Mesenteric fat pad (tissue), 1 donor: ENCODE measurements at regions not wholly inside any gene's neighbourhood (a gene's known extent, or its start where the extent isn't known, plus 50 kb on each side); places are given as distances from the start of the nearest gene placed in this dataset.
"Not testable (repeated sequence)": the region's sequence is repeated elsewhere in the genome, so short reads cannot be mapped to it uniquely, and the experiment has no call there.

ENCODE experiments used
- DNase-seq: peaks from one replicate; pipeline ENCODE4 v3.0.0-alpha.2; 2020; ENCODE audit warnings: low spot score
- donor health status: DM: yes; HTN: yes; CAD: no.

DNA sequence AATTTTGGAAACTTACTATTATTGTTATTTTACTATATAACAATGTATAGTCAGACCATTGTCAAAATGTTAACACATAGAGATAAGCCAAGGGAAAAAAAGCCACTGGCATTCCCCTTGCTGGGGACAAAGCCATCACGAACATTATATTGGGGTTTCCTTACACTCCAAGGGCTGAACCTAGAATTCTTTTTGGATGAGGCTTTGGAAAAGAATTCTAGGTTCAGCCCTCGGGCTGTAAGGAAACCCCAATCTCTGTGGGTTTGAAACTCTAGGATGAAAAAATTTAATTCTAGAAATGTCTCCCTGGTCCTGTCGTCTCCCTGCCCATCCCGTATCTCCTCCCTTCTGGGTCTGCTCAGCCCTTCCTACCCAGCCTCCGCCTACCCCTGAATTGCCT lies 67.0 kb upstream of the SMAD6 start:
- no peak for DNase-seq

- DNase-seq: no peak
These were observed 66.2 kb upstream of the SMAD6 start for GRCh38 chr15:66635817-66636216.

DNA sequence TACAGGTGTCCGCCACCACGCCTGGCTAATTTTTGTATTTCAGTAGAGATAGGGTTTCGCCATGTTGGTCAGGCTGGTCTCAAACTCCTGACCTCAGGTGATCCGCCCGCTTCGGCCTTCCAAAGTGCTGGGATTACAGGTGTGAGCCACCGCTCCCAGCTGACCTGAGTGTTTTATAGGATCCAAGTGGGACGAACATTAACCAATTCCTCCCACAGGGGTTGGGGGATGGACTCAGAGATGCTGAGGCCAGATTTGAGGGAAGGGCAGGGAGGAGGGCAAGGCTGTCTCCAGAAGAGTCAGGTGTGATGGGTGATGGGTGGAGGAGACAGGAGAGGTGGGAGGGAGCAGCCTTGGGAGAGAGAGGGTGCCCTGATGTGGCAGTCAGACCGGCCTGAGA lies 65.0 kb upstream of the SMAD6 start:
- DNase-seq: not testable (repeated sequence)

DNA sequence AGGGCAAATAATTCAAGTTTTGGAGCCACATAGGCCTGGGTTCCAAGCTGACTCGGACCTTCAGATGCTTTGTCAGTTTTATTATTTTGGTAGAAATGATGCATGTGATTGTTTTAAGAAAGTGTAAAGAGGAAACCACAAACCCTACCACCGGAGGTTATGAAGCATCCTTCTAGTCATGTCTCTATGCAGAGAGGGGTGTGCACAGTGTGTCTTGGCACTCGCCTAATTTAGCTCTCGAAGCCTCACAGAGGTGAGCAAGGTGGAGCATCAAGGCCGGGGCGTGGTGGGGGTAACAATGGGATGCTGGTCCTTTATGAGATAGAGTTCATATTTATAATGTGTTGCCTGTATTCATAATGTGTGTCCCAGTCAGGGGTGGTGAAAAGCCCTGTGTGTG lies 63.7 kb upstream of the SMAD6 start:
- no peak for DNase-seq

GRCh38 chr15:66641485-66642315 lies 60.3 kb upstream of the SMAD6 start:
- no peak for DNase-seq

DNA sequence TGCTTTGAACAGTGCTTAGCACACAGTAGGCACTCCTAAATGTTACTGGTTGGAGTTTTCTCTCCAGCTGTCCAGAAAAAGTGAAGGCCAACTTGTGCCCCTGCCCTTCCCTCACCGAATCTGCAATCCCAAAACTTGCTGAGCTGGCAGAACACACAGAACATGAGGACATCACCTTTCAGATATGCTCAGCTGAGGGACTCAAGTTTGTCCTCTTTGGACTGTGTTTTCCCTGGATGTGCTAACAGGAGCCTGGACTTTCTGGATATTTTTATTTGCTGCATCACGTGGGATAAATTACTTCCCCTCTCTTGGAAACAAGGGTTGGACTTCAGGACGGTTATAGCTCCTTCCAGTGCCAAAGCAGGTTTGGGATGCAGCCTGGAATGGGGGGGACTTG lies 59.5 kb upstream of the SMAD6 start:
- no peak for DNase-seq

GRCh38 chr15:66643033-66643432 lies 59.0 kb upstream of the SMAD6 start:
- no peak for DNase-seq

DNA sequence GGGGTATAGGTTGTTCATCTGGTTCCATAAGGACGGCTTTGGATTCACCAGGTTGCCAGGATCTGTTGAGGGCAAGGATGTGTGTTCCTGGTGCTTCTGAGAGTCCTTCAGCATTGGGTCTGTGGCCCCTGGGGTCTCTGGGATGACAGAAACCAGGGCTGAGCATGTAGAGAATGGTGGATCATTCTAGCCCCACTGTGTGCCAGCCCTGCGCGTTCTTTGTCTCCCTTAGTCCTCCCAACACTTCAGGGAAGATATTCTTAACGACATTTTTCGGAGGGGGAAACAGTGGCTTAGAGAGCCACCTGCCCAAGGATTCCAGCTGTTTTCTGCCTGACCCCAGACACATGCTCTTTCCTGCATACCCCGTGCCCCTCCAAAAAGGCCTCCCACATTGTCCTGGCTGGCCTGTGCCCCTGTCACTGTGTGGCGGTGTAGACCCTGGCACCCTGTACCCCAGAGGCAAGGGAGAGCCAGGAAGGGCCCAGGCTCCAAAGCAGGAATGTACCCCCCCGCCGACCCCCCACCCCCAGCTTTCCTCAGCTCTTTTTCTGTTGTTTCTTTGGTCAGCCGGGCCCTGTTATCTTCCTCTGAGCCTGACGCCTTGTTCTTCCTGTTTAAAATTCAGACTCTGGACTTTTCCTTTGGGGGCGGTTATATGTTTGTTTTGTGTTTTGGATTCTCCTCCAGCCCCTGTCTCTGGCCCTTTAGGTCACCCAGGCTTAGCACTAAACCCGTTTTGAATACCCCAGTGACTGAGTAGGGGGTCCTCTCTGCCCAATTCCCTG lies 57.8 kb upstream of the SMAD6 start:
- no peak for DNase-seq

- no peak for DNase-seq
These were observed 57.2 kb upstream of the SMAD6 start for GRCh38 chr15:66644869-66645268.

- no peak for DNase-seq
These were observed 55.7 kb upstream of the SMAD6 start for GRCh38 chr15:66646308-66646707.

DNA sequence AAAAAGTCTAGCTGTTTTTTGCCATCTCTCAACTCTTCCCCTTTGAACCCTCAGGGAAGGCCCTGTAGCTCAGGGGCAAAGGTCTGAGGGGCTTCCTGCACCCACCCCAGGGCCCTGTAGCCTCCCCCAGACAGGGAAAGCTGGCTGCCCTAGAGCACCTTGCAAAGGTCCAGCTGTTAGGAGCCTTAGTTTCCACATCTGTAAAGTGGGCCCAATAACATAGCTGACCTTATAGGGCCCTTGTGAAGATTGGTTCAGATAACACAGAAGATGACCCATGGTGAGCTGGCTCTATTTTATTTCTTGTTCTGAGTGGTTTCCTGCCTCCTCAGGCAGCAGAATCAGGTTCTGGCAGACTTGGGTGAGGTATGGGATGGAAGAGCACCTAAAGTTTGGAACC lies 55.2 kb upstream of the SMAD6 start:
- DNase-seq: no peak

DNA sequence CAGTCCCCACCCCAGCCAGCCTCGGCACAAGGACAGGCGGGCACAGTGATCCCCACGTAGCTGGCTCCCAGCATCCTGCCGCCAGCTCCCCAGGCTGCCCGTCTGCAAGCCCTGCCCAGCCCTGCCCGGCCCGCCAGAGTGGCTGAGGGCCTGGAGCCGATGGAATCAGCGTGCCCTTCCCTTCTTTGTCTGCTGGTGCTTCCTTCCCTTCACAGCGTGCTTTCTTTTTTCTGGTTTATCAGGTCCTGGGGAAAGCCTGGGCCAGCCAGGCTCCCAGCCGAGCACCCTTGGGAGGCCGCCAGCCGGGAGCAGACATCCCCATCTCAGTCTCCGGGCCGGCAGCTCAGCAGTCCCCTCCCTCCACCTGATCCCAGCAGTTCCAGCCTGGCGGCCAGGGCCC lies 54.7 kb upstream of the SMAD6 start:
- no peak for DNase-seq

GRCh38 chr15:66648588-66648987 lies 53.4 kb upstream of the SMAD6 start:
- DNase-seq: no peak

GRCh38 chr15:66649235-66649984 lies 52.6 kb upstream of the SMAD6 start:
- no peak for DNase-seq

DNA sequence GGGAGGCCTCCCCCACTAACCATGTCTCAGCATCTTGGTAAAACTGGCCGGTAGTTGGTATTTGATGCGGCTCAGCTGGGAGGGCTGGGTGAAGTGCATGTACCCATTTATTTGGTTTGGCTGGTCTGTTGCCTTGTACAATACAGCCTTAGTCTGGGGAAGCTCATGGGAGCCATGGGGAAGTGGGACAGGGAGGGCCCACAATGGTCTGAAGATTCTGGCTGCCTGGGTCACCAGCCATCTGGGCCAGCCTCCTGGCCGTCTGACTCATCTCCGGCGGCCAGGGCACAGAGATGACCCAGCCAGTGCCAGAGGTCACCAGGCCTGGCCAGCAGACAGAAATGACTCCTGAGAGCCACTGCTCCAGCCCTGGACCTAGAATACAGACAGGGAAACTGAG lies 51.6 kb upstream of the SMAD6 start:
- no peak for DNase-seq

DNA sequence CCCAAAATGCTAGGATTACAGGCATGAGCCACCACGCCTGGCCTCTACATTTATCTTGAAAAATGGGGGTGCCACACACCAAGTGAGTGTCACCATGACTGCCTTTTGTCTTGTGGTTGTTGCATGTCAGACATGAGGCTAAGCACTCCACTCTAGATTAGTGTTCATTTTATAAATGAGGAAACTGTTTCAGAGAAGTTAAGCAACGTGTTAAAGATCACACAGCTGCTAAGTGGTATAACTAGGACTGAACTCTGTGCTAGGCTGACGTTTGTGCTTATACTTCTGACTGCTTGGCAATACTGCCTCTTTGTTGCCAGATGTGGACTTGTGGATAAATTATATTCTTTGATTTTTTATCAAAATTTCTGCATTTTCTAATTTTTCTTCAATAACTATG lies 50.8 kb upstream of the SMAD6 start:
- DNase-seq: no peak

DNA sequence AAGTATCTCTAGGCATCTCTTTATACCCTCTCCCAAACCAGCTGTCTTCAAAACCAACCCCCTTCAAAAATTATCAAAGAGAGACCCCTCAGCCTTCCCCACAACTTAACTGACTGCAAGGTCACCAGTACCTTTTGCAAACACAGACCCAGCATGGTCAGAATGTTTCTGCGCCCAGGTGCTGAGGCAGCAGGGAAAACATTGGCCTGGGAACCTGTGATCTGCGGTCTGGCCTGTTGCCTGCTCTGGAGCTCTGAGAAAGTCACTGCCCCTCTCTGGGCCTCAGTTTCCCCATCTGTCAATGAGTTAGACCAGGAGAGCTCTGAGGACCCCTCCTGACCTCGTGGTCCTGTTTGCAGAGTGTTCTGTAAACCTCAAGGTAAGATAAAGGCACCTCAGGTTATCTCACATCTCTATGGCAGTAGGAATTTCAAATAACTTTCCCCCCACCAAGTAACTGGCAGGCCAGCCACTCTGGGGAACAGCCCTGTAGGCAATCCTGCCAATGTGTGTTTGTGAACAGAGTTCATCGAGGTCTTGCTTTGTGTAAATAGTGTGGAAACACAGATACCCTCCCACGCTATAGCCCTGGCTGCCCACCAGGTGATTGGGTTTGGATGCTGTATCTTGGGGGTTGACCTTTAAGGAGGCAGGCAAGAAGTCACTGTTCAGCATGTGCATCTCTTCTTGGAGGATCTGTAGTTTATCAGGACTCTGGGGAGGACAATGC lies 50.0 kb upstream of the SMAD6 start:
- DNase-seq: no peak
